ENCODE measurements at regions not wholly inside any gene's neighbourhood (a gene's known extent, or its start where the extent isn't known, plus 50 kb on each side); places are given as distances from the start of the nearest gene placed in this dataset.

DNA sequence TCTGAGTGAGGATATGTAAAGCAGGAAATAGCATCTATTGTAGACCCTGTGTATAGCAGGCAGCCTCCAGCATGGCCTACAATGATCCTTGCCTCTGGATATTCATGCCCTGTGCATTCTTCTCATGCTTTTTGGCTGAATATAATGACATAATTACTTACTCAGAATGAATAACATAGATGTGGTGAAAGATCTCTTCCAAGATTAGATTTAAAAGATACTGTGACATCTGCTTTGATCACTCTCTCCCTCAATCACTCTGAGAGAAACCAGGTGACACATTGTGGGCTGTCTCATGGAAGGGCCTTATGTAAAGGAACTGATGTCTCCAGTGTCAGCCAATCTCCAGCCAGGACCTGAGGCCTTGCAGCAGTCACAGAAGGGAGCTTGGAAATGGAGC, 376.7 kb downstream of the DNAH5 start:
- DNase-seq (ENCODE audit: low spot score): no peak

DNA sequence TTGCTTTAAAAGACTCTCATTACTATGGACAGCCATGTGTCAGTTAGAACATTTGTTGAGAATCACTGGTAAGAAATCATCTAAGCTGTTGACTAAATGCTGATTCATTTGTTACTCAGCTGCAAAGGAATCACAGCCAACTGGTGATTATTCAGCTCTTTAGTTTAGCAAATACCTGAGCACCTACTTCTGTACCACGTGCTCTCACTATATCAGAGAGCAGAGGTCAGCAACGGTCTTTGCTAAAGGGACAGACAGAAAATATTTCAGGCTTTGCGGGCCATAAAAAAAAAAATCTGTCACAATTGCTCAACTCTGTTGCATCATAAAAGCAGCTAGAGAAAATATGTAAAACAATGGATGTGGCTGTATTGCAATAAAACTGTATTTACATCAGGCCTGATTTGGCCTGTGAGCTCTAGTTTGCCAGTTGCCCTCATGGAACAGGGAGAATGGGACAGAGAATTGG, 377.6 kb downstream of the DNAH5 start:
- DNase-seq (ENCODE audit: low spot score): no peak

DNA sequence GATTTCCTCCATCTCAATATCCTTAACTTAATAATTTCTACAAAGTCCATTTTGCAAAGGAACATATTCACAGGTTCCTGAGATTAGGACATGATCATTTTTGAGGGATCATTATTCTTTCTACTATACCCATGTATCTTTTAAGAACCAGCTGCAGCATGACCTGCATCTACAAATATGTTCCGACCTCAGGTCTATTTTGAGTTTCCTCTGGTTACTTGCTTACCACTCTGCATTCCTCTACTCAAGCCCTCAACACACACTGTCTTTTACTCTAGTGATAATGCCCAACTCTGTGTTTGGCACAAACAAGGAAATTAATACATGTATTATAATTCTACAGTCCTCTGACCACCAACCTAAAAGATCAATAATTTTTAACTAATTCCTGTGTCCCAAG, 386.1 kb downstream of the DNAH5 start:
- DNase-seq (ENCODE audit: low spot score): no peak

DNA sequence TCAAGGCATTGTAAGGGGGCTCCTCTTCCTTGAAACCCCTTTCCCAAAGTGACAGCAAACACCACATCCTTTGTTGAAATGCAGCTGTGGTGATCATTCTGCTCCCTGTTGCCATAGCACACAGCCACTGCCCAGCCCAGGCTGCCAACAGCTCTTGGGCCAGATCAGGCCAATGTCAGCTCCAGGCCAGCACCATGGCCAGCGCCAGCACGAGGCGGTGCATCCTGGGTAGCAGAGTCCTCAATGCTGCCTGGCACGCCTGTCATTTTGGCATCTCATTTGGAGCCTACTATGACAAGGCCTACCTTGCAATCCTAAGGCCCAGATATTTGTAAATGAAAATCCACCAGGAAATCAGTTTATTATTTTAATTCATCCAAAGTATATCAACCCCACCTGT, 390.6 kb downstream of the DNAH5 start:
- peak; percentile 6 for DNase-seq (ENCODE audit: low spot score)

DNA sequence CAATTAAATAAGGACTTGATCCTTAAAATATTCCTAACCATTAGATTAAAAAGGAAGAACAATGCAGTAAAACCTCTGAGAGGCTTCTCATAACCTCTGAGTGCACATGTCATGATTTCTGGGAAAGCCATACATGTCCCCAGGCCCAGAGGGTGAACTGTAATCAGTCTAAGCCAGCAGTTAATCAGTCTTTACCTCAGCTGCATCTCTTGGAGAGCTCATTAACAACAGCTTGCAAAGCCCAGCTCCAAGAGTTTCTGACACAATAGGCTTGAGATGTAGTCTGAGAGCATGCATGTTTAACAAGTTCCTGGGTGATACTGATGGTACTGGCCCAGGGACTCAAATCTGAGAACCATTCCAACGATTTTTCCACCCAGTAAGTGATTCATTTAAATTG, 392.1 kb downstream of the DNAH5 start:
- DNase-seq (ENCODE audit: low spot score): no peak

GRCh38 chr5:13551645-13552044, 392.8 kb downstream of the DNAH5 start:
- DNase-seq (ENCODE audit: low spot score): no peak

DNA sequence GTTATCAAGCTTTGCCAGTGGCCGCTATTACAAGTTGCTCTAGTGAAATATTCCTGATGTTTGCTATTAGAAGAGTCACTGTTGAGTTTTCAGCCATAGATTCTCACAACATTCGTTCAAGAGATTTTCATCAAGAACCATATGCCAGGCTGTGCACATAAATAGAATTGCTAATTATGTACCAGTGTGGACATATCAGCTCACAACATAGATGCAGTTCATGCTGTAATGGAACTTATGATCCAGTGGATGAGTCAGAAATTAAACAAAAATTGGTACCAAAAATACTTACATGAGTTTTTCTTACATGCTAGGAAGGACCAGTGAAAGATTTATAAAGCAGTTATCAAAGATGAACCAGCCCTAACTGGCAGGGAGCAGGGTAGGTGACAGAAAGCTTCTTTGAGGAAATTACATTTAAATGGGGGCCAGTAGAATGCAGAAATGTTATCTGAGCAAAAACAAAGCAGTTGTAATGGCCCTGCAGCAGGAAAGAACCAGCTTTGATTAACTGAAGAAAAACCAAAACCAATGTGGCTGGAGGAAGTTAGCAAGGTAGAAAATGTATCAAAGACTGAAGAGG, 404.2 kb downstream of the DNAH5 start:
- no peak for DNase-seq (ENCODE audit: low spot score)

- no peak for DNase-seq (ENCODE audit: low spot score)
Observed at GRCh38 chr5:13536933-13537332, 407.6 kb downstream of the DNAH5 start.

GRCh38 chr5:13533833-13534232, 410.7 kb downstream of the DNAH5 start:
- DNase-seq (ENCODE audit: low spot score): no peak

- DNase-seq (ENCODE audit: low spot score): no peak
Observed at GRCh38 chr5:13529300-13529699, 415.2 kb downstream of the DNAH5 start.

DNA sequence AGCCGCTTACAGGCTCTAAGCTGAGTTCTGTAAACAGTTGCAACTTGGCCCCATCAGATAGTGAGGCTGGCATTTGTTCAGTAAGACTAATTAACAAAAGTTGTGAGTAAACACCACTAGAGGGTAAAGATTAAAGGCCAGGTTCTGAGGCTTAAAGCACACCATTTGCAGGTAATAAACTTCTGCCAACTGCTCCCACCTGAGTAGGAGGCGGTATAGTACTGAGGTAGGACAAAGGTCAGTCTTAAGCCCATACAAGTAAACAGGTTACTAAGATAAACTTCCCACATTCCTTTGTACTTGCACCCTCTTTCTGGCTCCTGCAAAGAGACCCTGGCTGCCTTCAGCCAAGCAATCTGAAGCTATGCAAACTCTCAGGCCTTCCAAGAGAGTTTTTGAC, 419.6 kb downstream of the DNAH5 start:
- no peak for DNase-seq (ENCODE audit: low spot score)

- no peak for DNase-seq (ENCODE audit: low spot score)
Observed at GRCh38 chr5:13519131-13519530, 425.4 kb downstream of the DNAH5 start.

- DNase-seq (ENCODE audit: low spot score): no peak
Observed at GRCh38 chr5:13516195-13516594, 428.3 kb downstream of the DNAH5 start.

DNA sequence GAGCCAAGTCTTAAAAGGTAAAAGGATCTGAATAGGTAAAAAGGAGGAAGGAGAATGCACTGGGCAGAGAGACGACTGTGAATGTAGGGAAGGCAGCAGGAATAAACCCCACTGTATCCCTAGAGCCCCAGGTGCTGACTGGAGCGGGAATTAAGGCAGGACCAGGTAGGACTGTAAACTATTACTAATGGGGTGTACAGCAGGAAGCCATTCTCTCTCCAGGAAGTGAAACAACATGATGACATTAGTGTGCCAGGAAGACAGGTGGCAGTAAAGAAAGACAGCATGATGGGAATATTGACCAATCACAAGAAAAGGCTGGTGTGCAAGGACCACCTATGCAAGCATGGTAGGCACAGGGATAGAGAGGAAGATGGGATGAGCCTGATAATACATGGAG, 433.0 kb downstream of the DNAH5 start:
- DNase-seq (ENCODE audit: low spot score): no peak

DNA sequence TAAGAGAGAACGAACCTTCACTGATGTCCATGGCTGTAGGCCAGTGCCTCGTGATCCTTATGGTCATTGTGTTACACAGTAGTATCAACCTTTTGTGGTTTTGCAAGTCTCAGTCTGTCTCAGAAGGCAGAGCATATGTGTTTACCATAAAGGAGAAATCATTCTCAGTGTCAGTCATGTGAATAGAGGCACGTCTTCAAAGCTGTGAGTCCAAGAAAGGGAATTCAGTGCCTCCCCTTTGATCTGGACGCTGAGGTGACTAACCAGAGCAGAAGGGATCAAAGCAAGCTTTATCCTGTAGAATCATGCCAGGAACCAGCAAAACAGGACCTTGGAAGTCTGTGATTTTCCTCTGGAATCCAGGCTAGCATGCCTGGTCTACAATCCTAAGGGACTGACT, 433.9 kb downstream of the DNAH5 start:
- no peak for DNase-seq (ENCODE audit: low spot score)

GRCh38 chr5:13508559-13508958, 435.9 kb downstream of the DNAH5 start:
- no peak for DNase-seq (ENCODE audit: low spot score)

GRCh38 chr5:13505326-13505725, 439.2 kb downstream of the DNAH5 start:
- no peak for DNase-seq (ENCODE audit: low spot score)

DNA sequence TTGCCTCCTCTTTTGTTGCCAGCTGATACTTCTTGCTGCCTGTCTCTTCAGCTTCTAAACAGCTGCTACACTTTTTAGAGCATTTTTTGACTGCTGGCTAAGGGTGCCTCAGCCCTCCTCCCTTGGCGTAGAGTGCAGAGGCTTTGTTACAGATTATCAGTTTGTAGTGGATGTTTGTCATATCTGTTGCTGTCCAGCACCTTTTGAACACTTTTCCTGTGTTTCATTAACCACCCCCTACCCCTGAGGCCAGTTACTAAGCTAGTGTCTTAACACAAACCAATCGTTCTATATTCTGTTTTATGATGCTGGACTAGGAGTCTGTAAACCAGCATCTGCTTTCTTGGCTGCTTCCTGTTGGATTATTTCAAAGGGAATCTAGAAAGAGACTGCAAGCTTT, 441.5 kb downstream of the DNAH5 start:
- DNase-seq (ENCODE audit: low spot score): no peak

- no peak for DNase-seq (ENCODE audit: low spot score)
Observed at GRCh38 chr5:13501176-13501575, 443.3 kb downstream of the DNAH5 start.

- no peak for DNase-seq (ENCODE audit: low spot score)
Observed at GRCh38 chr5:13498279-13498678, 446.2 kb downstream of the DNAH5 start.

DNA sequence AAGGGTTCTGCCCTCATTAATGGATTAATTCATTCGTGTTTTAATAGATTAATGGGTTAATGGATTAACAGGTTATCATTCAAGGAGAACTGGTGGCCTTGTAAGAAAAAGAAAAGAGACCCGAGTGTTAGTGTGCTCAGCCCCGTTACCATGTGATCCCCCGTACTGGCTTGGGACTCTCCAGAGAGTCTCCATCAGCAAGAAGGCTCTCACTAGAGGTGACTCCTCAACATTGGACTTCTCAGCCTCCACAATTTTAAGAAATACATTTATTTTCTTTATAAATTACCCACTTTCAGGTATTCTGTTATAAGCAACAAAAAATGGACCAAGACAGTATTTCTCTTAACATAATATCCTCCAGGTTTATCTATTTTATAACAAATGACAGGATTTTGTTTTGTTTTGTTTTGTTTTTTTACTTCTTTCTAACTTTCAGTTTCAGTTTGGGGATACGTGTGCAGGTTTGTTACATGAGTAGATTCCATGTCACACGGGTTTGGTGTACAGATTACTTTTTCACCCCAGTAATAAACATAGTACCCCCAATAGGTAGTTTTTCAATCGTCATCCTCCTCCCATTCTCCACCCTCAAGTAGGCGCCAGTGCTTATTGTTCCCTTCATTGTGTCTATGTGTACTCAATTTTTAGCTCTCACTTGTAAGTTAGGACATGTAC, 456.1 kb downstream of the DNAH5 start:
- DNase-seq (ENCODE audit: low spot score): no peak

- DNase-seq (ENCODE audit: low spot score): no peak
Observed at GRCh38 chr5:13480834-13481233, 463.7 kb downstream of the DNAH5 start.

GRCh38 chr5:13478831-13479465, 465.5 kb downstream of the DNAH5 start:
- DNase-seq (ENCODE audit: low spot score): peak; percentile 57
